OCI-LY7 (cell line): ENCODE measurements at regions not wholly inside any gene's neighbourhood (a gene's known extent, or its start where the extent isn't known, plus 50 kb on each side); places are given as distances from the start of the nearest gene placed in this dataset.

ENCODE experiments used
- BruUV-seq: library from RNA; stranded (reverse); fragments of 400-500 nt; replicated peaks from 2 replicates; lab custom pipeline; 2021; lab: Mats Ljungman, UMichigan
- CTCF ChIA-PET: fragments of 300-600 bp; sonication (Branson Sonifier 250); formaldehyde crosslinking; loops from one replicate; lab custom pipeline; 2022; ENCODE audit warnings: antibody characterized with exemption; ENCODE audit not compliant: unreplicated experiment; lab: Charles Lee
- POLR2A ChIA-PET: fragments of 300-600 bp; sonication (Branson Sonifier 250); formaldehyde crosslinking; loops from one replicate; lab custom pipeline; 2022; ENCODE audit warnings: antibody characterized with exemption; lab: Charles Lee
- DNase-seq: peaks from one replicate; pipeline ENCODE4 v3.0.0-alpha.2; 2015; ENCODE audit warnings: low spot score
- H2AFZ ChIP-seq: fragments of 200-600 bp; sonication (generic), shearing (Covaris generic); 2 replicates; pipeline ENCODE4 v1.6.1; 2014; ENCODE audit warnings: mild to moderate bottlenecking, antibody characterized with exemption, low read length, moderate library complexity
- H3K27ac ChIP-seq: fragments of 200-600 bp; sonication (generic); 2 replicates; pipeline ENCODE4 v1.5.1; 2014; ENCODE audit warnings: mixed run types, low read depth, mild to moderate bottlenecking, moderate library complexity, low read length, inconsistent platforms; ENCODE audit not compliant: poor library complexity, severe bottlenecking
- H3K36me3 ChIP-seq: fragments of 200-600 bp; sonication (generic); 2 replicates; pipeline ENCODE4 v1.6.1; 2014; ENCODE audit warnings: mild to moderate bottlenecking, antibody characterized with exemption, low read length, moderate library complexity, mixed read lengths; ENCODE audit not compliant: insufficient read depth
- H3K4me1 ChIP-seq: fragments of 200-600 bp; sonication (generic); 2 replicates; pipeline ENCODE4 v1.5.1; 2014; ENCODE audit warnings: mild to moderate bottlenecking, low read length; ENCODE audit not compliant: insufficient read depth, poor library complexity, severe bottlenecking
- H3K4me2 ChIP-seq: fragments of 200-600 bp; sonication (generic); 2 replicates; pipeline ENCODE4 v1.6.1; 2014; ENCODE audit warnings: mild to moderate bottlenecking, low read length
- H3K4me3 ChIP-seq: fragments of 200-600 bp; sonication (generic); 2 replicates; pipeline ENCODE4 v1.5.1; 2014; ENCODE audit warnings: mild to moderate bottlenecking, low read depth, low read length; ENCODE audit not compliant: poor library complexity, severe bottlenecking
- H3K79me2 ChIP-seq: fragments of 200-600 bp; sonication (generic); 2 replicates; pipeline ENCODE4 v1.6.1; 2016; ENCODE audit warnings: low read depth, mild to moderate bottlenecking, low read length, moderate library complexity, mixed read lengths; ENCODE audit not compliant: insufficient read depth
- H3K9me2 ChIP-seq: fragments of 200-600 bp; sonication (generic); 2 replicates; pipeline ENCODE4 v1.6.1; 2016; ENCODE audit warnings: mild to moderate bottlenecking, low read length, mixed read lengths; ENCODE audit not compliant: insufficient read depth
- H3K9me3 ChIP-seq: fragments of 200-600 bp; sonication (generic); 2 replicates; pipeline ENCODE4 v1.6.1; 2014; ENCODE audit warnings: mild to moderate bottlenecking, mixed run types, low read length, mixed read lengths
- H4K20me1 ChIP-seq: fragments of 200-600 bp; sonication (generic); 2 replicates; pipeline ENCODE4 v1.6.1; 2014; ENCODE audit warnings: mild to moderate bottlenecking, antibody characterized with exemption, low read length, moderate library complexity, mixed read lengths; ENCODE audit not compliant: insufficient read depth
- EZH2phosphoT487 ChIP-seq: fragments of 200-600 bp; sonication (generic); IDR thresholded peaks from 2 replicates; pipeline ENCODE4 v1.6.1; 2018; ENCODE audit warnings: low read depth, borderline replicate concordance, mild to moderate bottlenecking, mixed run types, antibody characterized with exemption, low read length, moderate library complexity, mixed read lengths
- intact Hi-C: fragments of 100-400 bp; cut with micrococcal nuclease; formaldehyde crosslinking; loops from one replicate; pipeline ENCODE4 v1.10.0; 2022; ENCODE audit not compliant: unreplicated experiment
- TF ChIP-seq, protein P1 (sequence below): fragments of 200-600 bp; sonication (generic); conservative IDR thresholded peaks from 2 replicates; pipeline ENCODE4 v1.5.1; 2014; ENCODE audit warnings: mild to moderate bottlenecking, antibody characterized with exemption, low read length, moderate library complexity, mixed read lengths

DNA sequence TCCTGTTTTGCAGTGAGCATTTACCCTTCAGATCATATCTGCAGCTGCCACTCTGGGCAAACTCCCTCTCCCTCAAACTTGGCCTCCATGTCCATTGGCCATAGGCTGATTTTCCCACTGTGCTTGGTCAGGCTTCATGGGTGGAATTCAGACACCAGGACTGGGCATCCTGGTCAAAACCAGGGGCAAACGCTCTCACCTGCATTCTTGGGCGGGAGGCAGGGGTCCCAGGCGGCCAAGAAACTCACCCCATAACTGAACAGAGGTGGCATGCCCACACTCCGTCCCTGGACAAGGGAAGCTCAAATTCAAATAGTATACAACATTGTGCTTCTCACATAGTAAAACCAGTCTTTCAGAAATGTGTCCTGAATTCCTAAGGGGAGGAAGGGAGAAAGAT, 81.1 kb upstream of the ZNF648 start:
- BruUV-seq = no TSS peak

DNA sequence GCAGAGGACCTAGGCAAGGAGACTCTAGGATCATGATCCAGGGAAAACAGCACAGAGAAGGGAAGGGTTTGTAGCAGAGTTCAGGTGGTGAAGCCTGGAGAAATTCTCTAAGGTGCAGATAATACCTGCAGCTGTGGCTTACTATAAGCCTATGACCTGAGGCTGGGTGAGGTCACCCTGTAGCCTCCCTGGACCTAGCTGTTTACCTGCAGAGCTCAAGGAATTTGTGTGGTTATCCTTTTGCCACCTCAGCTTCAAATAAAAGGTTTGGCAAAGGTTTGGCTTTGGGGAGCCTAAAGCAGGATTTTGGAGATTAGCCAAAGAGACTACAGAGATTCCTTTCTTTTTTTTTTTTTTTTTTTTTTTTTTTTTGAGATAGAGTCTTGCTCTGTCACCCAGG, 79.5 kb upstream of the ZNF648 start:
- intact Hi-C loops = loop anchor here (10.0 kb wide), 1 partner anchor 644 kb away; the partner anchor contains the start of gene NPL

More for the DNA sequence above, 81.1 kb upstream of the ZNF648 start:
- no peak for DNase-seq
- no peak overlapping the region for H3K4me3 ChIP-seq
- H3K9me2 ChIP-seq = no peaks in the 10 kb centered on the region
- ChIA-PET POLR2A (interaction anchor here (1.0 kb wide), 1 partner anchor 254 kb away, joined by 5 read pairs; no protein-coding TSS in a partner anchor), CTCF (interaction anchor here (1.3 kb wide), 1 partner anchor 254 kb away, joined by 5 read pairs; no protein-coding TSS in a partner anchor)
- H3K9me3 ChIP-seq = no peaks in the 10 kb centered on the region
- H4K20me1 ChIP-seq = no peaks in the 10 kb centered on the region
- TF ChIP-seq, protein P1, sequence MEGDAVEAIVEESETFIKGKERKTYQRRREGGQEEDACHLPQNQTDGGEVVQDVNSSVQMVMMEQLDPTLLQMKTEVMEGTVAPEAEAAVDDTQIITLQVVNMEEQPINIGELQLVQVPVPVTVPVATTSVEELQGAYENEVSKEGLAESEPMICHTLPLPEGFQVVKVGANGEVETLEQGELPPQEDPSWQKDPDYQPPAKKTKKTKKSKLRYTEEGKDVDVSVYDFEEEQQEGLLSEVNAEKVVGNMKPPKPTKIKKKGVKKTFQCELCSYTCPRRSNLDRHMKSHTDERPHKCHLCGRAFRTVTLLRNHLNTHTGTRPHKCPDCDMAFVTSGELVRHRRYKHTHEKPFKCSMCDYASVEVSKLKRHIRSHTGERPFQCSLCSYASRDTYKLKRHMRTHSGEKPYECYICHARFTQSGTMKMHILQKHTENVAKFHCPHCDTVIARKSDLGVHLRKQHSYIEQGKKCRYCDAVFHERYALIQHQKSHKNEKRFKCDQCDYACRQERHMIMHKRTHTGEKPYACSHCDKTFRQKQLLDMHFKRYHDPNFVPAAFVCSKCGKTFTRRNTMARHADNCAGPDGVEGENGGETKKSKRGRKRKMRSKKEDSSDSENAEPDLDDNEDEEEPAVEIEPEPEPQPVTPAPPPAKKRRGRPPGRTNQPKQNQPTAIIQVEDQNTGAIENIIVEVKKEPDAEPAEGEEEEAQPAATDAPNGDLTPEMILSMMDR = no peak
- no peak for TF ChIP-seq EZH2phosphoT487
- no peak overlapping the region for H3K27ac ChIP-seq
- no peaks in the 10 kb centered on the region for H3K4me1 ChIP-seq
- no peak overlapping the region for H2AFZ ChIP-seq
- no peaks in the 10 kb centered on the region for H3K36me3 ChIP-seq
- intact Hi-C loops = loop anchor here (1.0 to 10.0 kb wide), 2 partner anchors 254 to 642 kb away; partner anchors contain the start of gene NPL
- H3K79me2 ChIP-seq = no peaks in the 10 kb centered on the region
- no peak overlapping the region for H3K4me2 ChIP-seq

DNA sequence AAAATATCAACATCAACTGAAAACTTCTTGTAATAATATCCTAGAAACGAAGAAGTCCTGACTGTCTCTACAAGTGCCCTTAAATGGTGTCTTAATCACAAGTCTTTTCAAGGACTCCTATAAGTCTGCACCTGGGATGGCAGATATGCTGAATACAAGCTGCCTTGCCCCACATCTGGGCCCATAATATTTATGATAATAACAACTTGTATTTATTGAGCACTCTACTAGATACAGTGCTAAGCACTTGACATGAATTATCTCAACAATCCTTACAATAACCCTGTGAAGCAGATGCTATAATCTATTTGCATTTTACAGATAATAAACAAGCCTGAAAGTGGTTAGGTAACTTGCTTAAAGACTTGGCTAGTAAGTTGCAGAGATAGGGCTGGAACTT, 78.0 kb upstream of the ZNF648 start:
- Histone ChIP-seq H3K79me2 (no peaks in the 10 kb centered on the region), H3K9me3 (0 out of 2 replicates have a peak, but pooled peaks cover 4% of the 10 kb centered on the region), H3K27ac (no peak overlapping the region), H3K9me2 (no peaks in the 10 kb centered on the region), H3K4me3 (no peak overlapping the region), H3K4me1 (no peaks in the 10 kb centered on the region), H3K4me2 (no peak overlapping the region), H4K20me1 (no peaks in the 10 kb centered on the region), H3K36me3 (no peaks in the 10 kb centered on the region), H2AFZ (no peak overlapping the region)
- intact Hi-C loops = no loop called here
- POLR2A ChIA-PET = interaction anchor here (0.7 kb wide), 1 partner anchor 1056 kb away, joined by 4 read pairs; no protein-coding TSS in a partner anchor
- no peak for TF ChIP-seq EZH2phosphoT487
- TF ChIP-seq, protein P1 = no peak
- CTCF ChIA-PET = no interaction called here
- BruUV-seq = no TSS peak
- no peak for DNase-seq

More for the DNA sequence above, 79.5 kb upstream of the ZNF648 start:
- no peak overlapping the region for H3K27ac ChIP-seq
- POLR2A ChIA-PET = no interaction called here
- DNase-seq = no peak
- no peak overlapping the region for H2AFZ ChIP-seq
- CTCF ChIA-PET = no interaction called here
- no peaks in the 10 kb centered on the region for H3K9me3 ChIP-seq
- H3K79me2 ChIP-seq = no peaks in the 10 kb centered on the region
- H3K36me3 ChIP-seq = no peaks in the 10 kb centered on the region
- BruUV-seq = no TSS peak
- no peaks in the 10 kb centered on the region for H4K20me1 ChIP-seq
- no peak overlapping the region for H3K4me2 ChIP-seq
- no peaks in the 10 kb centered on the region for H3K9me2 ChIP-seq
- TF ChIP-seq, protein P1 = no peak
- TF ChIP-seq EZH2phosphoT487 = no peak
- no peaks in the 10 kb centered on the region for H3K4me1 ChIP-seq
- H3K4me3 ChIP-seq = no peak overlapping the region
